SK-N-DZ (cell line): ENCODE measurements at regions not wholly inside any gene's neighbourhood (a gene's known extent, or its start where the extent isn't known, plus 50 kb on each side); places are given as distances from the start of the nearest gene placed in this dataset.
"Not testable (repeated sequence)": the region's sequence is repeated elsewhere in the genome, so short reads cannot be mapped to it uniquely, and the experiment has no call there.

ENCODE experiments used
- DNase-seq: peaks from one replicate; pipeline ENCODE4 v3.0.0-alpha.2; 2015; ENCODE audit warnings: low spot score
- small RNA-seq, 2 experiments: library from RNA; depleted of rRNA; stranded (forward); fragments of <200 nt; gene quantifications; one replicate each; pipeline ENCODE3, GENCODE V24; 2014

DNA sequence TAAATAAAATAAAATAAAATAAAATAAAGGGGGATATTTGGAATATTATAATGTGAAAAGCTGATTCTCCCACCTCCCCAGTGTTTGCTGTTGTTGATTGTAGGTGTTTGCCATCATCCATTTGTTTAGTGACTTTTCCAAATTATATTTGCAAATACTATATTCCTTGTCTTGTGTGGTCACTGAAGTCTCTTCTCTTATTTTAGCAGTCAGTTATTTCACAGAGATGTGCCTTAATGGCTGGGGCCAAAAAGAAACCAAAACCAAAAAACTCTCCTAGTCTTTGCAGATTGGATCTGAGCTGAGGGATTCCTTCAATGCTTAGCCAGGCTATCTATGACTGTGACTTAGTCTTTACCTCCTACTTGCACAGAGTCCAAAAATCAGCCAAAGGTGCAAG, 70.9 kb upstream of the ZNF169 start:
- no peak for DNase-seq

DNA sequence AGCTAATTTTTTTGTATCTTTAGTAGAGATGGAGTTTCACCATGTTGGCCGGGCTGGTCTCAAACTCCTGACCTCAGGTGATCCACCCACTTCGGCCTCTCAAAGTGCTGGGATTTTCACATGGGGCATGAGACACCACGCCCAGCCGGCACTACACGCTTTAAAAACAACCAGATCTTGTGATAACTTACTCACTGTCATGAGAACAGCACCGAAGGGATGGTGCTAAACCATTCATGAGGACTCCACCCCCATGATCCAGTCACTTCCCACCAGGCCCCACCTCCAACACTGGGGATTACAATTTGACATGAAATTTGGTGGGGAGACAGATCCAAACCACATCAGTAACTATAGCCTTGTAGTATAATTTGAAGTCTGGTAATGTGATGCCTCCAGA, 67.4 kb upstream of the ZNF169 start:
- not testable (repeated sequence) for DNase-seq

GRCh38 chr9:94198414-94198813, 60.7 kb upstream of the ZNF169 start:
- DNase-seq = no peak

- no peak for DNase-seq
Observed at GRCh38 chr9:94199776-94200175, 59.3 kb upstream of the ZNF169 start.

DNA sequence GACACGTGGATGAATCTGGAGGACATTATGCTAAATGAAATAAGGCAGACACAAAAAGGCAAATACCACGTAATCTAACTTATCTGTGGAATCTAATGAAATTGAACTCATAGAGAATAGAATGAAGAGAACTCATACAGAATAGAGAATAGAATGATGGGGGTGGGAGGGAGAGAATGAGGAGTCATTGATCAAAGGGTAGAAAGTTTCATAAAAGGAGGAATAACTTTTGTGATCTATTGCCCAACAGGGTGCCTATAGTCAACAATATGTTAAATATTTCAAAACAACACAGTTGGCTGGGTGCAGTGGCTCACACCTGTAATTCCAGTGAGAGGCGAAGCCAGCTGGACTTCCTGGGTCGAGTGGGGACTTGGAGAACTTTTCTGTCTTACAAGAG, 54.9 kb upstream of the ZNF169 start:
- DNase-seq = no peak

GRCh38 chr9:94207781-94208180, 51.3 kb upstream of the ZNF169 start:
- no peak for DNase-seq

Small RNA genes in the stretch of these regions (small RNA-seq; reads per million reads assigned to genes)
- 0.18 to 0.53 reads per million in 2 experiments for gene MIRLET7A1
- gene MIRLET7D = 1.6 to 14.3 reads per million in 2 experiments
- 0.10 to 3.2 reads per million in 2 experiments for gene MIRLET7F1
